NCI-H226 (cell line): ENCODE measurements at regions not wholly inside any gene's neighbourhood (a gene's known extent, or its start where the extent isn't known, plus 50 kb on each side); places are given as distances from the start of the nearest gene placed in this dataset.
"Not testable (repeated sequence)": the region's sequence is repeated elsewhere in the genome, so short reads cannot be mapped to it uniquely, and the experiment has no call there.

Experiments
- DNase-seq: peaks from one replicate; pipeline ENCODE4 v3.0.0-alpha.2; 2015

DNA sequence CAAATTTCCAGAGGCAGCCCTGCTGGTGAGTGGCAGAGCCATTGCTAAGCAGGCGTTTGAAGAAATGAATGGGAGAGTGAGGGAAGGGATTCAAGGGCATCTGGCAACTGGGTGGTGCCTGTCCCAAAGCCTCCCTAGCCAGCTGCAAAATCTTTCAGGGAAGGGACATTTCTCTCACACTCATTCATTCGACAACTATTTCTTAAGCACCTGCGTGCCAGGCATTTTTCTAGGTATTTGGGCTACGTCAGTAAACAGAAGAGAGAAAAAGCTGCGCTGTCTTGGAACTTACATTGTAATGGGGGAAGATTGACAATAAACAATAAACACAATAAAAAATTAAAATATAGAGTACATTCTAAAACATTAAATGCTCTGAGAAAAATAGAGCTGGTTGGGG is 301.9 kb upstream of the USP24 start:
- no peak for DNase-seq

DNA sequence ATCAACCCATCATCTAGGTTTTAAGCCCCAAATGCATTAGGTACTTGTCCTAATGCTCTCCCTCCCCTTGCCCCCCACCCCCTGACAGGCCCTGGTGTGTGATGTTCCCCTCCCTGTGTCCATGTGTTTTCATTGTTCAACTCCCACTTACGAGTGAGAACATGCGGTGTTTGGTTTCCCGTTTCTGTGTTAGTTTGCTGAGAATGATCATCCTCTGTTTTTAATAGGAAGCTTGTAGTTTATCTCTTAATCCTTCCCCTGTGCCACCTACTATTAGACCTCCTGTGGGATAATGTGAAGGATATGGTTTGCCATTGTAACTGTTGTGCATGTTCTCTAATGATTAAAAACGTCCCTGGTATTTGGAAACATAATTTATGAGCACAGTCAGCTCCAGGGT is 299.4 kb upstream of the USP24 start:
- not testable (repeated sequence) for DNase-seq

DNA sequence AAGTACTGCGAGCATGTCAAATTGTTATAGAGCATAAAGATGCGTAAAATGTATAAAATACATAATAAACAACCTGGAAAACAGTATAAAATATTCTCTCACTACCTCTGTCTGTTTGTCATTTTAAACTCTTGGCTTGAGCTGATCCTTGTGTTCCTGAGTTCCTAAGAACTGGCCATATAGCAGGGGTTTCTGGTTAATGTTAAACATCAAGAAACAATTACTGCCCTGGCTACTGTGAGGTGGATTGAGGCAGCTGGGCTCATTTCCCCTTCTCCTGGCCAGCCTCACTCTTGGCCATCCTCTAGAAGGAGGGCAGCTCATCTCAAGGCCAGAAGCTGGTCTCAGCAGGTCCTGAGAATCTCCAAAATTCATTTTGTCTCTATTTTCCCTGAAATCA is 297.3 kb upstream of the USP24 start:
- DNase-seq, result no peak

DNA sequence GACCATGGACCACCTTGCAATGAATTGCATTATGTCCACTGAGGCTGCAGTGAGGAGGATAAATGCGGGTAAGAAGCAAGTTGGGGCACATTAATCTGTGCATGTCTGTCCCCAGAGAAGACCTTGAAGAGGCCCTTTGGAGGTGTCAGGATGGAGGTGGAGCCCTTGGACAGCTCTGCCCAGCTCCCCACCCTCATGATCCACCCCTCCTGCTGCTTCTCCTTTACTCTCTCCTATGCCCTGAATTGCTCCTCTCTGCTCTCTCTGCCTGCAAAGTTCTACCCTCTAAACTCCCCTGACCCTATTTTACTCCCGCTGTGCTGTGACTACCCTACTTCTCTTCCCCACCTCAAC is 292.4 kb upstream of the USP24 start:
- no peak for DNase-seq

DNA sequence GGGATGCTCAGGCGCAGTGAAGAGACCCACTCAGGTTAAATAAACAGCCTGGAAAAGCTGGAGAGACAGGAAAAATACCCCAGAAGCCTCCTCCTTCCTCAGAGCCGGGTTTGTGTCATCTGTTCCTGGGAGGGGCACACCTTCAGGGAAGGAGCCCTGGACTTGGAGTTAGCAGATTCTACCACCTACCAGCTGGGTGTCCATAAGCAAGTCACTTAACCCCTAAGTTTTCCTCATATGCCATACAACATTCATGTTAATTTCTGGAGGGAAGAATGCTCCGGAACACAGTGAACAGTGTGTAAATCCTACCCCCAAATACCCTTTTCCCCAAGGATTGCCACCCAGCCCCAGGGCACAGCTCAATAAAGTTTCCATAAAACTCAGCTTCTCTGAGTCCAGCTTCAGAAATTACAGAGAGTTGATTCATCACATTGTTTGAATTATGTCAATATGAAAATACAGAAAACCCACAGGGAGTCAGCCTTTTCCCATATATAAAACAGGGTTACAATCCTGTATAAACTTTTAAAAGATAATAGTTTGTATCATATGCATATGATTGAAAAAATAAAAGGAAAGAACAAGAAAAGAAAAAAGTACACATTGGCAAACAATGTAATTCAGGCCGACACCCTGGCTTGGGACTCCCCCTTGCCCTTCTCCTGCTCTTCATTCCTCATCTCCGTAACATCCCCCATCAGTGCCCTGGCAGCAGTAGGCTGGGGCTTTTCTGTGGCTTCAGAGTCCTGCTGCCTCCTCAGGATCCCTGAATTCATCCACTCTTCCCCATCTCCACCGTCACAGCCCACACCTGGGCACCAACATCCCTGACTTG is 291.8 kb upstream of the USP24 start:
- DNase-seq, result no peak

- DNase-seq, result no peak
These were observed 290.2 kb upstream of the USP24 start for GRCh38 chr1:55505326-55505725.

DNA sequence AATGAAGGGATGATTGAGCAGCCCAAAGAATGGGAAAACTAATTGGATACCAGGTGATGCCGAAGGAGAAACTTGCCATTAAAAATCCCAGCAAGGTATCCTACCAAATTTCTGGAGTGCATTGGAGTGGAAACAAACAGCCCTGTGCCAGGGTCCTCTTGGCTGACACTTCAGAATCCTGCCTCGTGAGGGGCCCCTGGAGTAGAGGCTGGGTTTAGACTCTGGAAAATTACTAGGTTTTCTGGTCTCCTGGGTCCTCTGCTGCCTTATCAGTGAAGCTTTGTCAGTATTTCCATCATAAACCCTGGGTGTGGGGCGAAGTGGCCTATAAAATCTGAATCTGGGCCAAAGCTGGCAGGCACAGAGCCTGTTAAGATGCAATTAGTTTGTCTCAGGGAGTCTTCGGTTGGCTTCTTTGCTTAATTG is 289.2 kb upstream of the USP24 start:
- DNase-seq, result no peak

- DNase-seq, result no peak
These were observed 288.6 kb upstream of the USP24 start for GRCh38 chr1:55503663-55504305.

DNA sequence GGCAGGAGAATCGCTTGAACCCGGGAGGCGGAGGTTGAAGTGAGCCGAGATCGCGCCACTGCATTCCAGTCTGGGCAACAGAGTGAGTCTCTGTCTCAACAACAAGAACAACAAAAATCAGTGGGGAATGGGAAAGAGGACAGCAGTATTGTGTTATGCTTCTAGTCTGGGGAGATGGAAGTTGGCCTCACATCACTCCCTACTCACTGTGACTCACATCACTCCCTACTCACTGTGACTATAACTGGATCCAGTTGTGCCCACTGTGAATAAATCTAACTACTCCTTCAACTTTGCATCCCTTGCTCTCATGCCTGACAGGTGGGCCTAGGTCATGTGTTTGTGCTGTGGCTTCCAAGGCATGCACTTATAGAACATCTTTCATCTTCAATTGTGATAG is 285.4 kb upstream of the USP24 start:
- no peak for DNase-seq

- DNase-seq, result no peak
These were observed 275.4 kb upstream of the USP24 start for GRCh38 chr1:55490547-55490946.

- peak; percentile 25 for DNase-seq
These were observed 269.0 kb upstream of the USP24 start for GRCh38 chr1:55484173-55484572.

GRCh38 chr1:55483523-55483922 is 268.4 kb upstream of the USP24 start:
- no peak for DNase-seq

- no peak for DNase-seq
These were observed 266.5 kb upstream of the USP24 start for GRCh38 chr1:55481634-55482033.

- no peak for DNase-seq
These were observed 265.0 kb upstream of the USP24 start for GRCh38 chr1:55480029-55480795.

- DNase-seq, result peak; percentile 8
These were observed 263.6 kb upstream of the USP24 start for GRCh38 chr1:55478742-55479141.

DNA sequence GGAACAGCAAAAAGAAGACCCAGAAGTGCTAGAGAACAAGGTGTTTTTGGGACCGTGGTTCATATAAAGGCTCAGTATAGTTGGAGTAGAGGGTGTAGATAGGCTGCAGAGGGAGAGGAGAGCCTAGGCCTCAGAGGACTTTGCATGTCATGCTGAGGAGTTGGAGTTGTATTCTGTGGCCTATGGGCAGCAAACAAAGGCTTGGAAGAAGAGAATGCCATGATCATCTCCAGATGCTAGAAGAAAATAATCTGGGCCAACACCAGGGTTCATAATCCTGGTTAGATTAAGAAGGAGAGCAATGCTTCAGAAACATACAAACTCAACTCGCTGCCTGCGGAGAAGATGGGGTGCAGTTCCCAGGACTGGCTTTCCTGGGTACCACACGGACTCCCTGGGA is 262.8 kb upstream of the USP24 start:
- no peak for DNase-seq

DNA sequence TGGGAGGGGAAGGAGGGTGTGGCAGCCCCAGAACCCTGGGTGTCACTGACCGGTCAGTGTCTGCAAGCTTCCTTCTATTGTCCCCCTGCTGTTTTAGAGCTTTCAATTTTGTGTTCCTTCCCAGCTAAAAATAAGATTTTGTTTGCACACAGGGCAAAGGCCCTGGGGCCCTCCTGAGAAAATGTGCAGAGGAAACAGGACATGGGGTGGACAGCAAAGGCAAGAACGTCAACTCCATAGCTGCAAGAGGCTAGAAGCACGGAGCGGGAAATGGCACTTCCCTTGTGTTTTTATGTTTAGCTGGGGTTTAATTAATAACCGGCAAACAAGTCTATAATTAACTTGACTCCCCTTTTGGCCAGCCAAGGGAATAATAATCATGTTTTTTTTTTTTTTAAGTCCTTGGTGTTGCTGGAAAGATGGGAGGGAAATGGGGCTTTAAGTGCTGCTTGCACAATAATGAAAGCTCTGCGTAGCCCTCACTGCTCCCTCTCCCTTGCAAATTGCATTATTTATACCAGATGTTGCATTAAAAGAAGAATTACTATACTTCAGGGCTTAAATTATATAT is 261.4 kb upstream of the USP24 start:
- DNase-seq, result no peak

DNA sequence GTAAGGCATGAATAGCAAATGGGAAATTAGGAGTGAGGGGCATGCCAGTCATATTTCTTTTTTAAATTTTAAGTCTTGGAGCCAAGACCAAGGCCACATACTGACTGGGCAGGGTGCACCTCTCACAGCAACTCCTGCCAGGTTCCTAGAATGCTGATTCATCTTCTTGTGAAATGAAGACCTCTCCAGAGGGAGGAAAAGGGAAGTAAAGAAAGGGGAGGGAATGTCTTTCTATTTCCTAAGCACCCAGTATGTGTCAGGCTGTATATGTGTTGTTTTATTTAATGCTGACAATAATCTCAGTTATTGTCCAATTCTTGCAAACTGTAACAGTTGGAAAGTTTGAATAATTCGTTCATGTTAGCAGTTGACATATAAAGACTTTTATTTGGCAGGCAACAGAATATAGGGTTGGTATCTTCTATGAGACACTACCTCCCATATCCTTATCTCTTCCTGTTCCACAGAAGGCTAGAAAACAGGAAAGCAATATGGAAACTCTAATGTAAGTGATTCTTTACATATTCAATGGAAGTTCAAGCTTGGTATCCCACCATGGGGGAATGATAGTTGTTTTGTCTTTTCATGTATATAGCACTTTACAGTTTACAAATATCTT is 259.1 kb upstream of the USP24 start:
- DNase-seq, result peak; percentile 67

DNA sequence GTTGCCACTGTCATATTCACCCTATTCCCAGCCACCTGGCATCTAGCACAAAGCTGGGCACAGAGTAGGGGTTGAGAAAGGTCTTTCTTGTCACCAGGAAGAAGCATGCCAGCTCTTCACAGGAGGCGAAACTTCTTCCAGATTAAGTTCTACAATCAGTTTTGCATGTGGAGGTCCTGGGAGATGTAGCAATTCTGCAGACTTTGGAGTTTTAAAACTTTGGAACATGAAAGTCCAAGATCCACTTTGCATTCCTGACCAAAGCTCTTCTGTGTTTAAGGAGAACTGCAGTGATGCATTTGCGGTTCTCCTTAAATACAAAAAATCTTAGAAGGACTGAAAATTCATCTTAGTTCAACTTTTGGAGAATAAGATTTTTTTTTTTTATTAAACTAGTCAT is 258.5 kb upstream of the USP24 start:
- DNase-seq, result no peak

- peak; percentile 12 for DNase-seq
These were observed 257.6 kb upstream of the USP24 start for GRCh38 chr1:55472784-55473183.

DNA sequence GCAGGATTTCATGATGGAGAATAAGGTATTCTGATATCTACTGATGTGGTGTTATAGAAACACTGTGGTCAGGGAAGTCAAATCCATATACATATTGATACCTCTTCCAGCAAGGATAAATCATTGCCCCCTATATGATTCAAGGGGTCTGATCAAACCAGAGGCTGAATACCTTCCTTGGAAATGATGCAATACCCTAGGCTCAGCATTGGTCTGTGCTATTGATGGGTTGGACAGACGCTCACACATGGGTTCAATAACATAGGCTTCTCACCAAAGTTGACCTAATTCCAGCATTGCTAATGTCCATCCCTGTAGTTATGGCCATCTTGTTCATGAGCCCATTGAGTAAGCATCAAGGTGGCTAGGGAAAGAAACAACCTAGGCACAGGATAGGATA is 257.0 kb upstream of the USP24 start:
- no peak for DNase-seq

DNA sequence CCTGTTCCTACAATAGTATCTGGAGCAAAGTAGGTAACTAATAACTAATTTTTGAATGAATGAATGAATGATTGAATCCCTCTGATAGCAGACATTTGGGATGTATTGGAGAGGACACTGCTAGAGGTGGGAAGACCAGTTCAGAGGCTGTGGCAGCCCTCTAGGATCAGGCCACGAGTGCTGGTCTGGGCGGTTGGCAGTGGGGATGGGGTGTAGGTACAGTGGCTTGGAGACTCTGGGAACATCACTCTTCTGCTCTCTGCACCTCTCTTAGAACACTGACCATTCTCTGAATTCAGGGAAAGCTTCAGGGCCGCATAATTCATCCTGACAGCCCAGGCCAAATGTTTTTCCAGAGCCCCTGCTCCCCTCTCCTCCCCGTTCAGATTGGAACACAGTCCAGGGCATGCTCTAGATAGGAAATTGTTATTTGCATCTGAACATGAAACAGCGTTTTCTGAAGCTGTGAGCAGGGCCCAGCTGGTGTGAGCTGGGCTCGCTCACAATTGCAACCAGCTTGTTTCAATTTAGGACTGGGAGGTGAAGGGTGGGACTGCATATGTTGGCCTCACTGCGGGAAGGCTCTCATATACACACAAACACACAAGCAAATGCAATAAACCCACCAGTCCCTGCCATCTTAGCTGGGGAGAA is 253.1 kb upstream of the USP24 start:
- no peak for DNase-seq

- no peak for DNase-seq
These were observed 251.8 kb upstream of the USP24 start for GRCh38 chr1:55466921-55467320.
